Neural progenitor cell (in vitro differentiated cells): ENCODE measurements at regions not wholly inside any gene's neighbourhood (a gene's known extent, or its start where the extent isn't known, plus 50 kb on each side); places are given as distances from the start of the nearest gene placed in this dataset.

Experiments
- CTCF ChIP-seq: fragments of 200-600 bp; sonication (generic); IDR thresholded peaks from 2 replicates; pipeline ENCODE4 v1.5.1; 2017; ENCODE audit warnings: antibody characterized with exemption, mild to moderate bottlenecking
- EZH2 ChIP-seq: fragments of 200-600 bp; sonication (generic); IDR thresholded peaks from 2 replicates; pipeline ENCODE4 v1.6.1; 2017; ENCODE audit warnings: antibody characterized with exemption, mild to moderate bottlenecking, moderate library complexity
- EZH2phosphoT487 ChIP-seq: fragments of 200-600 bp; sonication (generic); IDR thresholded peaks from 2 replicates; pipeline ENCODE4 v1.6.1; 2017; ENCODE audit warnings: antibody characterized with exemption

DNA sequence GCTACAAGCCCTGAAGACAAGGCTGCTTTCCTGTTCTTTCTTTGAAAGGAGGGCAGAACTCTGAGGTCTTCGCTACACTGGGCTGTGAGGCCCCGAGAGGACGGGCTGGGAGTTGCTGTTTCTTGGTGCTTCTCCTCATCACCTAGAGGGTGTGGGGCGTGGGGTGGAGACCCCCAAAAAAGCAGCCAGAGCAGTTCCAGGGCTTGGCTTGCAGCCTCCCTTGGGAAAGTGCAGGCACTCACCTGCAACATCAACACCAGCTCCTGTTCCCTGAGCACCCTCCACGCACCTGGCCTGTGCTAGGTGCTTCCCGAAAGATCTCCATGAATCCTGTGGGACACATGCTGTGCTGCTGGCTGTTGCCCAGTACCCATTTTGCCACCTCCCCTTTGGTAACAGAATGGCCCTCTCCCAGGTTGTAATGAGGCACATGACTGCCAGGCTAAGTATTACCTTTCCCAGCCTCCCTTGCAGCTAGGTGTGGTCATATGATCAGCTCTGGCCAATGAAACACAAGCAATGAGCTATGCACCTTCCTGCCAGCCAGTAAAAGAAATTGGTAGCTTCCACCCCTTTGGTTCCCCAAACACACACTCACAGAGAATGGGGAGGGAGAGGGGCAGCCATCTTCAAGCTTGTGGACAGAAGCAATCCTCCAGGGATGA is 146.0 kb downstream of the C9orf50 start:
- TF ChIP-seq EZH2 (no peak), CTCF (no peak), EZH2phosphoT487 (no peak)
